ENCODE measurements at regions not wholly inside any gene's neighbourhood (a gene's known extent, or its start where the extent isn't known, plus 50 kb on each side); places are given as distances from the start of the nearest gene placed in this dataset.
"Not testable (repeated sequence)": the region's sequence is repeated elsewhere in the genome, so short reads cannot be mapped to it uniquely, and the experiment has no call there.

DNA sequence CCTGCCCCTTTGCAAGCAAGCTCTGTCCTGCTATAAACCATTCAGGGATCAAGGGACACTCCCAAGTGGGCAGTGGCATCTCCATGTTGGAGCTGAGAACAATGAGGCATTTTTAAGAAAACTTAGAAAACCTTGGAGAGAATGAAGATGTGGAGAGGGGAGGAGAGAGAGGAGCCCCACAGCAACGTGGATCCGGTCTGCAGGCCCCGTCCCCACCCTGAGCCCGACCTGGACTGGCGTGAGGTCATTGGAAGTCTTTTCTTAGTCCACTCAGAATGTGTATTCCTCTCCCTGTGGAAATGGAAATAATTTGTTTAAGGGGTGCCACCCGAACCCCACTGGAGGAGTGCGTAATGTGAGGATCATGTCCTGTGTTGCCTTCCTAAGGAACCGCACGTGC, 328.0 kb upstream of the COX7C start:
- not testable (repeated sequence) for DNase-seq

DNA sequence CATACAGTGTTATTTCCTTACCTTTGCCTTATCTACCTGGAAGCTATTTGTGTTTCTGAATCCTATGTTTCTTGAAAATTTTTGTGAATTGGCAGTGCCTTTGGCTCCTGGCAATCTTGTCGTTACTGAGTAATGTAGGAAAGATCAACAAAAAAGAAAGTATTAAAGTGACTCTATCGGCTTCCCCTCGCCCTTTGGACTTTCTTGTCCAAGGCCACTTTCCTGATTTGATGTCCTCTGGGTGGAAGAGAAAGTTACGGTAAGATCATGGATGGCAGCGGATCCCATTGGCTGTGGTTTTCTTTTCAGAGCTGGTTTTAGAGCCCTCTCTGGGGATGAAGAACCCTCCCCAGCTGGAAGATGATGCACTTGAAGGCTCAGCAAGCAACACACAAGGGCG, 324.9 kb upstream of the COX7C start:
- DNase-seq: not testable (repeated sequence)

GRCh38 chr5:86302643-86303042, 315.1 kb upstream of the COX7C start:
- not testable (repeated sequence) for DNase-seq

GRCh38 chr5:86305050-86305449, 312.7 kb upstream of the COX7C start:
- DNase-seq: not testable (repeated sequence)

DNA sequence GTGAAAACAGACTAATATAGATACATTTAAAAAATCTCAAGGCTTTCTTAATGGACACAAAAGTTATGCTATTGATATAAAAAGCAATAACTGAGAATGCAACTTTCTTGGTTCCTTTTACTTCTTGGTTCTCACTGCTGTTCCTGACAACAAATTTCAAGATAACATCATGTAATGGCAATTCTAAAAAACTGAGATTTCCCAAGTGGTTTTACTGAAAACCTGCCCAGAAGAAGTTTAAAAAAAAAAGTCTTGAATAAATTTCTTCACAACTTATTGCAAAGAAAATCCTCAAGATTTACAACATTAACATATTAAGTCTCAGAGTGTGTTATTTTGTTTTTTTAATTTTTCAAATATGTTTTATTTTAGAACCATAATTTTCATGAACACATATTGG, 302.8 kb upstream of the COX7C start:
- no peak for DNase-seq

DNA sequence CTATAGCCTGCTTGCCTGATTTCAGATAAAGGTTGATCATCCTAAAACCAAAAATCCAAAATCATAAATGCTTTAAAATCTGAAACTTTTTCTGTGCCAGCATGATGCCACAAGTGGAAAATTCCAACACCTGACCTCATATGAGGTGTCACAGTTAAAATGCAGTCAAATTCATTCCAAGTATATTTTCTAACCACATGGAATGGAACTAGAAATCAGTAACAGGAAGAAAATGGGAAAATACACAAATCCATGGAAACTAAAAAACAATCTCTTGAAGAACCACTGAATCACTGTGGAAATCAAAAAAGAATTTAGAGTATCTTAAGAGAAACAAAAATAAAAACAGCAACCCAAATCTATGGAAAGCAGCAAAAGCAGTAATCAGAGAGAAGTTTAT, 297.5 kb upstream of the COX7C start:
- no peak for DNase-seq

DNA sequence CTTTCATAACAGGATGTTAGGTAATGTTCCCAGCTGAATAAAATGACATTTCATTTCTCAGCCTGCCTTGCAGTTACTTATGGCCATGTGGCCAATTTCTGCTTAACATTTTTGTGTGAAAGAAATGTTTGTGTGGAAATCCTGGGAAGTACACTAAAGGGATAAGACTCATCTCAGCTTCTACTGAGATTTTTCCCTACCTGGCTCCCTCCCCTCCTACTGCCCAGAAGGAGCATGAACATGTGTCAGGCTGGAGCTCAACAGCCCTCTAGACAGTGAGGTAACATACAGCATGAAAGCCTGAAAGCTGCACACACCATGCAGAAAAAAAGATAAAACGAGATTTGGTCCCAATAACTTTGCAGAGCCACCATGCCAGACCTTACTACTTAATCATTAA, 288.4 kb upstream of the COX7C start:
- DNase-seq: no peak

- DNase-seq: no peak
Measured at GRCh38 chr5:86330736-86331135, 287.0 kb upstream of the COX7C start.

DNA sequence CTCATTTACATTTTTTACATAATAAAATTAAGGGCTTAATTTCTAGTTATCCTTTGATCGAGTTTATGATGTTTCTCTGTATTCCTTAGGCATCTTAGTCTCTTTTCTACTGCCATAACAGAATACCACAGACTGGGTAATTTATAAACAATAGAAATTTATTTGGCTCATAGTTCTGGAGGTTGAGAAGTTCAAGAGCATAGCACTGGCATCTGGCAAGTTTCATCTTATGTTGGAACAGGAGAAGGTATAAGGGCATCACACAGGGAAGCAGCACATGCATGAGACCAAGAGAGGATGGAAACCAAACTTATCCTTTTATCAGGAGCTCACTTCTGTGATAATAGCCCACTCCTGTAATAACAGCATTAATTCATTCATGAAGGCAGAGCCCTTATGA, 284.9 kb upstream of the COX7C start:
- no peak for DNase-seq

DNA sequence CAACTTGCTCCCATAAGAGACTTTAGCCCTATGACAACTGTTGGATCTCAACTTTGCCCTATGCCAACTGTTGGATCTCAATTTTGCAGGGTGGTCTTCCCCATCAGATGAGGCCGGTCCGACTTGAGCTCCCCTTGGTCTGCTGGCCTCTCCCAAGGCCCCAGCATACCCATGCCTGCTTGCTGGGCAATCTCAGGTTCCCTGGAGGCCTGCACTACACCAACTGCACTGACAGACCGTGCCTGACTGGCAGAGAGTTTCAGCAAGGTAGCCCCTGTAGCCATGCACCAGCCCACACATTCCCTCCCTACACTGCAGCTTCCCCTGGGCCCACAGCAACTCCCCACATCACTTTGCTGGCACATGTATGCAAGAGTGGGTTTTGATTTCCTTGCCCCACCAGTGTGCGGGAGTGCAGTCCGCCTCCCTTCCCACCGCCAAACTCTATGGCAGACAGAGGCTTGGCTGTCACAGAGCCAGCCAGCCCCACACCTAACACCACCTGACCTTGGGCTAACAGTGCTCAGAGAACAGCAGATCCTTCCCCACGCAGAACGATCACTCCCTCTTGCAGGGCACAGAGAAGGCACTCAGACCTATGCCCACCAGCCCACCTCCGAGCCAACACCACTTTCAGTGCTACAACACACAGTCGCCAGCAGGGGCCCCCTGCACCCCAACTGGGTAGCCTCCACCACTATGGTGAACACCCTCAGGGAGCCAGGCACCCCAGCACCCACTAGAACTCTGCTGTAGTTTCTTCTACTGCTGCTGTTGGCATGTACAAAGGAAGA, 279.9 kb upstream of the COX7C start:
- no peak for DNase-seq

- no peak for DNase-seq
Measured at GRCh38 chr5:86354664-86355063, 263.1 kb upstream of the COX7C start.

GRCh38 chr5:86360801-86361200, 256.9 kb upstream of the COX7C start:
- DNase-seq: no peak

GRCh38 chr5:86371061-86371460, 246.7 kb upstream of the COX7C start:
- no peak for DNase-seq

DNA sequence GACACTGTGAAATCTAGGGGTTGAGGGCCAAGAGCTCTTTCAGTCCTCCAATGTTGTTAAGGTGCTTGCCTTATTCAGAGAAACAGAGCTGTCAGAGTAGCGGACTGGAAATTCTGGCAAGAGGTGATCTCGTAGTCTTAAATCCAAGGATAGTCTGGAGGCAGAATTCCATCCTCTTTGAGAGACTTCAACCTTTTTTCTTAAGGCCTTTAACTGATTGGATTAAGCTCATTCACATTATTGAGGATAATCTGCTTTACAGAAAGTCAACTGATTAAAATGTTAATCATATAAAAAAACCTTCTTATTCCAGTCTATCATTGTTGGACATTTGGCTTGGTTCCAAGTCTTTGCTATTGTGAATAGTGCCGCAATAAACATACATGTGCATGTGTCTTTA, 243.1 kb upstream of the COX7C start:
- no peak for DNase-seq

- no peak for DNase-seq
Measured at GRCh38 chr5:86376214-86376613, 241.5 kb upstream of the COX7C start.

DNA sequence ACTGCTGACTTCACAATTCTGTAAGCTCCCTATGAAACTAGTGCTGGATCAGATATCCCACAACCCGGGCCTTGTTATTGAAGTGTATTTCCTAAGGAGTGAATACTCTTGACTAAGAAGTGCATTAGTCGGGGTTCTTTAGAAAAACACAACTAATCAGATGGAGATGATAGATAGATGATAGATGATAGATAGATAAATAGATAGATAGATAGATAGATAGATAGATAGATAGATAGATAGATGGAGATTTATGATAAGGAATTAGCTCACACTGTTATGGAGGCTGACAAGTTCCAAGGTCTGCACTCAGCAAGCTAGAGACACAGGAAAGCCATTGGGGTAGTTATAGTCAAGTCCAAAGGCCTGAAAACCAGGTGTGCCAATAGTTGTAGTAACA, 214.6 kb upstream of the COX7C start:
- no peak for DNase-seq

GRCh38 chr5:86404256-86404655, 213.5 kb upstream of the COX7C start:
- DNase-seq: no peak

GRCh38 chr5:86407711-86408110, 210.0 kb upstream of the COX7C start:
- DNase-seq: no peak

GRCh38 chr5:86411596-86411995, 206.1 kb upstream of the COX7C start:
- no peak for DNase-seq

DNA sequence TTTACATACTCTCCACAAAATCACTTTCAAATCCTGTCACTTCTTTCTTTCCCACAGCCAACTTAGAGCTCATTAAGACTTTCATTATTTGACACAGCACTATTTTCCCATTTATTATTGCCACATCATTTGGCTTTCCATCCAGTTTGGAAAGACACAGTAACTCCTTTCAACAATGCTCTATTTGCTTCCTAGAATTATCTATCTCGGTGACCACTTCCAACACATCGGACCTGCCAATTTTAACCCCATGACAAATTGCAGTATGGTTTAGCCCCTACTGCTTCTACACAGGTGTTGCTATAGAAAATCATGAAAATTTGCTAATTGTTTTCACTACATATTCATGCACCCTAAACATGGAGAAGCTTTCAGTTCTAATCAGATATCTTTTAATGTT, 190.6 kb upstream of the COX7C start:
- no peak for DNase-seq

DNA sequence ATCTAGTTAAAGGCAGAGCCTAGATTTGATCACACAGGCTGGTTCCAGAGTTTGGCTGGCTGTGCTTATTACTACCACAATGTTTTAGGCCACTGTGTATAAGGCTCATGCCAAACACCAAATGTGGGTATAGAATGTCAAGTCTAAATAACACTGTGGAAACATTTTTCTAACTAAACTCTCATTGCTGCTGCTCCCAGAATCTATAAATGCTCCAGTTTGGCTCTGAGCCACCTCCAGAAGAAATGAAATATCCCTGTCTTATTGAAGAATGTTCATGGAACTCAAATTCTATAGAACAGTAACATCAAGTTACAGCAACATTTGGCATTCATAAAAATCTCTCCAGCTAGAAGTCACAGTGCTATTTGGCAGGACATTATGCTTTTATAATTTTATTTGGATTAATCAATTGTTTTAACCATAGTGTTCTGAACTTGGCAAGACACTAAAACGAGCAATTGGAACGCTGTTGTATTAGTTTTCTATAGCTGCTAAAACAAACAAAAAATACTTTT, 178.1 kb upstream of the COX7C start:
- DNase-seq: no peak

DNA sequence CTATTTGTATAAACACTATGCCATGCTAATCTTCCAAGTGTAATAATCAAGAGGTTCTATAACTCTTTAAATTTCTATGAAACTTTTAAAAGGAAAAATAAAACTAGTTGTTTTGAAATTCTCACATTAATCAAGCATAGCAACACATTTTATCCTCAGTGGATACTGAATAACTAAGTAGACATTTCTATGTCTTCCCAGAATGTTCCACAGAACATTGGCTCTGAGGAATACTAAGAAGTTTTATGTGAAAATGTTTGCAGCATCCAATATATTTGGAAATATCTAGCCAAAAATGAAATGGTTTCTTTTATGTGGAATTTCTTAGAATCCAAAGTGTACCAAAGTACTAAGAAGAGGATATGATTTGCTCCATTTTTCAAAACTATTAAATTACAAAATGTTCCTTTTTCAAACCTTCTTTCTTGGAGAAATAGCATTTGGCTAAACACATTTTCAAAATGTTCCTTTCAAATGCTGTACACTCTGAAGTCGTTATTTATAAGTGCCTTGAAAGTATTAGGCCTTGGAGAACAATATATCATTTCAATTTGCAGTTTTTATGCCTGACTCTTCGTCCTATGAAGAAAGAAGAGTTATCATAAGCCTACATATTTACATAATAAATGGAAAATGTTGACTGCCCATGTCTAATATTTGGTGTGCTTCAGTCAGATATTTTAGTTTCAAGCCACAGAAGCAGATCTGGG, 175.6 kb upstream of the COX7C start:
- DNase-seq: no peak

DNA sequence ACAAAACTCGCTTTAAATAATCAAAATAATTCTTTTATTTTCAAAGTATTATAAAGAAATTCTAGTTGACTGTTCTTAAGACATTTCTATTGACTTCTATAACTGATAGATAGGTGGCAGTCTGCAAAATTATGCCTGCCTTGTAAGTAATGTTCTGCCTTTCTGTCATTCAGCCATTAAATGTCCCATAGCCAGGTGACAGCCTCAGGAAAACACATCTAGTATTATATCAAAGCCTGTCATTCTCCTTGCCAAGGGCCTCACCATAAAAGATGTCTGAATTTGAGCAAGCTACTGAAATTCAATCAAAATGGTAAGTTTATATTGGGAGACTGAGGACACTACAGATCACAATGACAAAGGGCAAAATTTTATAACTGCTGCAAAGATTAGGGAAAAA, 170.4 kb upstream of the COX7C start:
- no peak for DNase-seq

GRCh38 chr5:86452251-86452650, 165.5 kb upstream of the COX7C start:
- no peak for DNase-seq
